LoVo (cell line): ENCODE measurements at regions not wholly inside any gene's neighbourhood (a gene's known extent, or its start where the extent isn't known, plus 50 kb on each side); places are given as distances from the start of the nearest gene placed in this dataset.

Experiments
- DNase-seq: peaks from one replicate; pipeline ENCODE4 v3.0.0-alpha.2; 2016; ENCODE audit warnings: low spot score

GRCh38 chr1:81433676-81434075 is 367.1 kb upstream of the ADGRL2 start:
- DNase-seq = no peak

DNA sequence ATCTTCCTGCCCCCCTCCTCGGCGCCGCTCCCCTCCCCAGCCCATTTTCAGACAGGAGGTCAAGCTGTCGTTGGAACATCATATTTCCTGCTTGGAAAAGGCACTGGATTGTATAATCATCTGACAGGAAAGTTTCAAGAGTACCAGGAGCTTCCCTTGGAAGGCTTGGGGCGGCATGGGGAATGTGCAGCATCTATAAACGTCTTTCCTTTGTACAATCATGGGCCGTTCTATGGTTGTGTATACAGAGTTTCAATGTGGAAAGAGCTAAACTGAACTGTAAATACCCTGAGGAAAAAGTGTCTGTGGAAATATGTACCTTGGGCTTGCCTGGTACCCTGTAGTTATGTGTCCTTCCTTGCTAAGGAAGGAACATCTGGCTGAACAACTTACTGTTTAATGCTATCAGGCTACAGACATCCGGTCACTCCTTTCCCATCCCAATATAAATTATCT is 368.1 kb upstream of the ADGRL2 start:
- DNase-seq = no peak

GRCh38 chr1:81432059-81432458 is 368.7 kb upstream of the ADGRL2 start:
- DNase-seq = no peak

DNA sequence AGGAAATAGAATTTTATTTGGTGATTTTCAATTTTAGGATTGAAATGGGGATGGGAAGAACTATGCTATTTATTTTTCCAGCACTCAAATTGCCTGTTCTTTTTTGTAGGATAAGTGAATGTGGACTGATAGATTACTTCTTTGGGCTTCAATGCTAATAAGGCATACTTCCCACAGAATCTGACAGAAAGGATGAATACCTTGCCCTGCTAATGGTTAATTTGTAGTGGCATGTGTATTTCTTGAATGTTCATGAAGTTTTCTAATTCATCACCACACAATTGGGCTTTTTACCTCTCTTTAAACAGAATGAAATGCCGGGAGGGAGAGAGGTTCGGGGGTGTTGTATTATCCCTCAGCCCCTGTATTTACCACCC is 369.1 kb upstream of the ADGRL2 start:
- DNase-seq = no peak

- no peak for DNase-seq
Observed at GRCh38 chr1:81430955-81431623, 369.6 kb upstream of the ADGRL2 start.

DNA sequence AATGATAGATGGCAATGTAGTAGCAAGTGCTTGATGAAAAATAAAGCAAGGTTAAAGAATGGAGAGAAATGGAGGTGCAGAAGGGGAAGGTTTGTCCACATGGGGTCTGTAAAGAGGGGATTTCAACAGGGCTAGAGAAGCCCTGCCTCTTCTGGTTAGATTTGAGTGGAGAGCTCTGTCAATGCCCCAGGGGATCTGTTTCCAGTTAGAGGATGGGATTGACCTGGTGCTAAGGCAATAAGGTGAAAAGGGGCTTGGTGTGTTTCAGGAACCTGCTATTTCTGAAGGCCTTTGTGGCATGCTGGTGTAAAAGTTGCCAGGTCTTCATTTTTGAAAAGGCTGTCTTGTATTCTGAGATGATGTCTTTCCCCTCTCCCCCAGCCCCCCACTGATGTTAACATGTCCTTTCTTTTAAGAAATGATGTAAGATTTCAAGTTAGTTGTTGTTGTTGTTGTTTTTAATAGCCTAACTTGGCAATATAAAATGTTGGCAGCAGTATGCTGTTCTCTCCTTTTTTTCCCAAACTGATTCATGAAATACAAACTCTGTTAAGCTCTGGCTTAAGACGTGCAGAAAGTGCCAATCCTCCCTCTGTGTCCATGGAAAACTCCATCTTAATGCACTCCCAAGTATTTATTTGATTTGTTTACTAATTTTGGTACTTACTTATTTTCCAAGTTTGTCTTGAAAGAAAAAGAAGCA is 370.3 kb upstream of the ADGRL2 start:
- DNase-seq = no peak

DNA sequence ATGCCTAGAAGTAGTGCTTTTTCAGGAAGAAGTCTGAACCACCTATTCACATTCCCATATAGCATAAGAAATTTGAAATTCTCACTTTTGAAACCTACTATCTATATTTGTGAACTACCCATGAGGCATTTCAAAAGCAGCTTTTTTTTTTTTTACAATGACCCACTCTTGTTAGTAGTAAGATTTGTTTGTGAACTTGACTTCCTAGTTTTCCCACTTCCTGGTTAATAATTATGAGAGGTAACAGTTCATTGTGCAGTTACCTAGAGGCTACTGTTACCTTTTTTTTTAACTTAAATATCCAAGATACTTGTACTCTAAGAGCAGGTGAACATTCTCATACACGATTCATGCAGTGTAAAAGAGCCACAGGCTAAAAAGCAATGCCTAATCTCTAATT is 371.7 kb upstream of the ADGRL2 start:
- no peak for DNase-seq

GRCh38 chr1:81424816-81425215 is 375.9 kb upstream of the ADGRL2 start:
- DNase-seq = no peak

DNA sequence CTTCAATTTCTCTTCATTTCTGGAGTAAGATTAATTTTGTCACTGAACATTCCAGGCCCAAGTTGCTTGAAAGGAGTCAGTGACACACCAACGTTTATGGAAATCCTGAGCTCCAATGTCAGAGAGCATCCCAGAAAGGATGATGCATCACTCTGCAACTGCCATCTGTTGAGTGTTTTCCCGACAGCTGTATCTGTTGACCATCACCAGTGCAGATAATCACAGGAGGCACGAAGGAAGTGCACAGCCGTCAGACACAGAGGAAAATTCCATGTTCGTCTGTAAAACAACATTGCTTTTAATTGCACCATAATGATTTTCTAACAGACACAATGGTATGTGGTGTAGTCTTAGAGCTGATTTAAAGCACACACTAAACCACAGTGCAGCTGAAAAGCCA is 376.7 kb upstream of the ADGRL2 start:
- no peak for DNase-seq

DNA sequence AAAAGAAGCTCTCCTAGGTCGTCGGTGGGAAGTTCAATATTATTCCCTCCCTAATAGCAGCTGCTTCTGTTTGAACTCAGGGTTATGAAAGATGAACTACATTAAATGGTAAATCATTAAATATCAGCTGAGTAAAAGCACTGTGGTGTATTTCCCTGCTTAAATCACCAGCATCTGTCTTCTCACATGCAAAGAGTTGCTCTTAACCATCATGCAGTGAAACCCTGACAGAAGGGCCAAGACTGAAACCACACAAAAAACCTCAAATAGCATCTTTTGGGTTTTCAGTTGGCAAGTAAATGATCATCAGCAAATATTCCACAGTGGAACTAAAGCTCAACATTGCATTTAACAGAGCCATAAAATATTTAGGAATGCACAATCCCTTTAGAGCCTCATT is 380.0 kb upstream of the ADGRL2 start:
- no peak for DNase-seq

GRCh38 chr1:81414488-81415015 is 386.2 kb upstream of the ADGRL2 start:
- peak; percentile 8 for DNase-seq

GRCh38 chr1:81412954-81413353 is 387.8 kb upstream of the ADGRL2 start:
- no peak for DNase-seq

- no peak for DNase-seq
Observed at GRCh38 chr1:81410941-81411340, 389.8 kb upstream of the ADGRL2 start.

DNA sequence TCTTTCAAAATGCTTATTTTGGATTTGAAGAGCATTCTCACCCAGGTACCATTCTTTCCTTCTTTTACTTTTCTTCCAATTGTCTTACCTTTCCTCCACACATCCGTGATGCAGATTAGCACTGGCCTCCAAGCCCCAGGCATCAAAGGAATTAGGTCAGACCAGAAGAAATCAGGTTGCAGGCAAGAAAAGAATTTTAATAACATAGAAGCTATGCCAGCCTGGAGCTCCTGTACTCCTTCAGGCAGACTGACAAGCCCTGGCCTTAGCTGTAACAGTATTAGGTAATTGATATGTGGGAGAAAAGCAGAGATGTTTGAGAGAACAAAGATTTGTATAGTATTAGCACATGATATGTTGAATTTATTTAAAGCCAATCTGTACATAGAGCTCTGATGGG is 390.4 kb upstream of the ADGRL2 start:
- no peak for DNase-seq

- DNase-seq = no peak
Observed at GRCh38 chr1:81409780-81410274, 390.9 kb upstream of the ADGRL2 start.

GRCh38 chr1:81409262-81409661 is 391.5 kb upstream of the ADGRL2 start:
- DNase-seq = no peak

DNA sequence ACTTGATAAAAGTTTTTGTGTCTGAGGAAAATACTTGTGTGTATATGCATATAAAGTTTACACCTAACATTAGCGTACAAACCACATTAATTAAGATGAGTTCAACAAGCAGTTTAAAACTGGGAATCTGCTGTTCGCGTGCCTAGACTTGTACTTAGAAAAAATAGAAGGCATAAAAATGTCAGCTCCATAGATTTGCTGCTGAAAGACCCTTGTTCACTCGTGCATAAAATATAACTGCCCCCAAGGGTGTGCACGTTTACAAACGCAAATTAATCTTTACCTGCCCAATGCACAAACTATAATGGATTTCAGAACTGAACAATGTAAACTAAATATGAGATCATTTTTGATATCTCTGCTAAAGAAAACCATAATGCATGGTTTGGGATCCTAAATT is 392.3 kb upstream of the ADGRL2 start:
- no peak for DNase-seq

DNA sequence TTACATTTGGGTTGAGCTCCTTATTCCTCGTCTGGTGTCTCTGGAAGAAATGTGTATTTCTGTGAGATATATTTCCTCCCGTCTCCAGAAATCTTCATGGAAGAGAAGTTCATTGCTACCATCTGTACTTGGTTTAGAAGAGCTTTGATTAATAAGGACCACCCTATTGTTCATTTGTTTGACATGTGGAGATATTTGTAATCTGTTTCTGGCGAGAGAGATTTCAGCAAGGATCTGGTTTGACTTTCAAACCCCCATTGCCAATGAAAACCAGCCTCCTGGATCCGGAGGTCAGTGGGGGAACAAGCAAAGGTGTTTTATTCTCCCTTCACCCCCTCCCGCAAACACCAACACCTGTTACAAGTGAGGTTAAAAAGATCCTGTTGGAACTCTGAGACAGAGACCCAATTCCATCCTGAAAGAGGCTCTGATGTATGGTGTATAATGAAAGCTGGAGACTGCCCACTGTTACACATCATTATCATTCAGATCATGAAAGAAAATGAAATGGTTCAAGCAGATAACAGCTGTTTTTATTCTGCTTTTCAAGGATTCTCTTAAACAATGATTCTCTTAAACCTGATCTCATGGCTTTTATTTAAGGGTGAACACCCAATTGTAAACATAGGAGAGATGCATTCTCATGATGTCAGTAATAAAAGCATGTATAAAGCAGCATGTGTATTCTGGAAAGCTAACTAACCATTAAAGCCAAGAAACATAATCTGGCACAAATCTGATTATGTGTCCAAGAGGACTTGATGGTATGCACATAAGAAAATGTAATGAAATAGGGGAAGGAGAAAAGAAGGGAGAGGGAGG is 393.5 kb upstream of the ADGRL2 start:
- no peak for DNase-seq

DNA sequence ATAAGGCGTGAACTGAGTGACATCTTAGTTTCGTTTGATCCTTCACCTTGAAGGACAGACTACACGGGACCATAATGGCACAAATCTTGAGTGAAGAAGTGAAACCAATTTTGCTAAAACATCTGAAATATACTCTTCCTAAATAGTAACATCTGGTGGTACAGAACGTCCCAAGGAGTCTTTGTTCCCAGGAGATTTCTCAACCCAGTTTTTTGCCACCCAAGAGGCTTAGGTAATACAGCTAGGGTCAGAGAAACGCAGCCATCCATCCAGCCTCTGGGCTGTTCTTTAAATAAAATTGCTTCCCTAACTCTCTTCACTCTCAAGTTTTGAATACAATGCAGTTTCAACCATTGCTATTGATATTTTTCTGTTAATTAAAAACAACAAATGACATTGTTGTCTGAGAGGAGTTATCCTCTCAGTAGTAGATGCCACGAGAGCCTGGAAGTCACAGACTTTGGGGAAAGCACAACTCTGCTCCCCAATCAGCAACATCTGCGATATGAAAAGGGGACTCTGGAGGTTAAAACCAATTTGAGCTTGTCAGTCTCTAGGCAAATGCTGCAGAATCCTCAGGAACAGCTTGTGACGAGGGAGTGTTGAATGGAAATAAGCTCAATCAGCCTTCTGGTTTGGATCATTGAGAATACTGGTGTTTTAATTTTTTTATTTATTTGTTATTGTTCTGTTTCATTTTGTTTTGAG is 394.3 kb upstream of the ADGRL2 start:
- no peak for DNase-seq

- DNase-seq = no peak
Observed at GRCh38 chr1:81398041-81398440, 402.7 kb upstream of the ADGRL2 start.

DNA sequence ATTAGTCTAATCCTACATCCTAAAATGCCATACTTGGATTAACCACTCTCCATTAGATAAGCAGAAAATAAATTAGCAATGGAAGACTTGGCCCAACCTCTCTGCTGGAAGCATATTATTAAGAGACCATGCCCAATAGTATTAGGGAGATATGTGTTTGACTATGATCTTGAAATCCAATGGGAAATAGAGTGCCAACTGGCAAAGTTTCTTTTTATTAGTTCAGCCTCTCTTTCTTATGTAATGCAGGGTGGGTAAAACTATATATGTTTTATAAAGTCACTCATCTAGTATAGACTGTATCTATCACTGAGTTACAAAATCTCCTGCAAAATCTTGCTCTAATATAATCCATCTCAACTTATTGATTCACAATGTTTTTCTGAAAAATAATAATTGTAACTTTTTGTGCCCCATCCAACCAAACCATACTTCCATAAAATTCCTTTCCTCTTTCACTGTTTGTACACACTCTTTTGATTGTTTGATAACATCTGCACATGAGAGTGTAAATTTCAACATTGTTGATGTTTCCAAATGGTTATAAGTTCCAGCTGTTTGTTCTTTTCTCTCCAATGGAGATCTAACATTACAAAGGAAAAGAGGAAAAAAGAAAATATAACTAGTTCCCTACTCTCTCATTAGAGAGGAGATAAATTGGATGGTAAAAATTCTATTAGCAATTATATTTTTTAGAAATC is 408.1 kb upstream of the ADGRL2 start:
- DNase-seq = no peak
